GM18517 (cell line): ENCODE measurements at regions not wholly inside any gene's neighbourhood (a gene's known extent, or its start where the extent isn't known, plus 50 kb on each side); places are given as distances from the start of the nearest gene placed in this dataset.

ENCODE experiments used
- ATAC-seq: cut with Tn5 transposase; IDR thresholded peaks from one replicate; pipeline ENCODE4 v1.9.1; 2021; ENCODE audit warnings: mild to moderate bottlenecking, moderate library complexity; ENCODE audit not compliant: unreplicated experiment

- no peak for ATAC-seq
Observed at GRCh38 chr5:105581988-105582690, 2019.5 kb upstream of the NUDT12 start.

GRCh38 chr5:105573575-105573974 is 2011.0 kb upstream of the NUDT12 start:
- no peak for ATAC-seq

- ATAC-seq: no peak
Observed at GRCh38 chr5:105565531-105565930, 2002.9 kb upstream of the NUDT12 start.

GRCh38 chr5:105563842-105564241 is 2001.3 kb upstream of the NUDT12 start:
- no peak for ATAC-seq

GRCh38 chr5:105554568-105555169 is 1992.1 kb upstream of the NUDT12 start:
- ATAC-seq: no peak

- no peak for ATAC-seq
Observed at GRCh38 chr5:105544300-105544699, 1981.7 kb upstream of the NUDT12 start.

GRCh38 chr5:105536675-105537074 is 1974.1 kb upstream of the NUDT12 start:
- ATAC-seq: no peak

GRCh38 chr5:105530716-105531261 is 1968.2 kb upstream of the NUDT12 start:
- ATAC-seq: no peak

GRCh38 chr5:105529851-105530250 is 1967.3 kb upstream of the NUDT12 start:
- ATAC-seq: no peak

- ATAC-seq: no peak
Observed at GRCh38 chr5:105508519-105508918, 1945.9 kb upstream of the NUDT12 start.

GRCh38 chr5:105506692-105507277 is 1944.2 kb upstream of the NUDT12 start:
- ATAC-seq: no peak

- no peak for ATAC-seq
Observed at GRCh38 chr5:105503950-105504349, 1941.4 kb upstream of the NUDT12 start.

GRCh38 chr5:105501315-105501714 is 1938.7 kb upstream of the NUDT12 start:
- no peak for ATAC-seq

- ATAC-seq: no peak
Observed at GRCh38 chr5:105475401-105475800, 1912.8 kb upstream of the NUDT12 start.

GRCh38 chr5:105462377-105462776 is 1899.8 kb upstream of the NUDT12 start:
- ATAC-seq: no peak

- no peak for ATAC-seq
Observed at GRCh38 chr5:105460721-105461120, 1898.1 kb upstream of the NUDT12 start.

GRCh38 chr5:105453216-105453807 is 1890.7 kb upstream of the NUDT12 start:
- no peak for ATAC-seq

GRCh38 chr5:105448271-105448670 is 1885.7 kb upstream of the NUDT12 start:
- ATAC-seq: no peak

GRCh38 chr5:105430516-105430915 is 1867.9 kb upstream of the NUDT12 start:
- no peak for ATAC-seq

- ATAC-seq: no peak
Observed at GRCh38 chr5:105428451-105429380, 1866.1 kb upstream of the NUDT12 start.

GRCh38 chr5:105414067-105414466 is 1851.5 kb upstream of the NUDT12 start:
- no peak for ATAC-seq
